PC-3 (cell line): ENCODE measurements at regions not wholly inside any gene's neighbourhood (a gene's known extent, or its start where the extent isn't known, plus 50 kb on each side); places are given as distances from the start of the nearest gene placed in this dataset.

Source experiments
- ATAC-seq: fragments of 200-7000 bp; cut with Tn5 transposase; 2 replicates; pipeline ENCODE4 v1.9.1; 2020; ENCODE audit warnings: mild to moderate bottlenecking, moderate library complexity
- BruUV-seq: library from RNA; stranded (reverse); fragments of 400-500 nt; replicated peaks from 2 replicates; lab custom pipeline; 2021; lab: Mats Ljungman, UMichigan
- CTCF ChIA-PET: fragments of 300-600 bp; sonication (Branson Sonifier 250); formaldehyde crosslinking; loops from one replicate; lab custom pipeline; 2022; ENCODE audit warnings: antibody characterized with exemption; lab: Charles Lee
- POLR2A ChIA-PET: fragments of 300-600 bp; sonication (Branson Sonifier 250); formaldehyde crosslinking; loops from one replicate; lab custom pipeline; 2022; ENCODE audit warnings: antibody characterized with exemption; ENCODE audit not compliant: unreplicated experiment; lab: Charles Lee
- DNase-seq: peaks from one replicate; pipeline ENCODE4 v3.0.0-alpha.2; 2015
- H2AFZ ChIP-seq: fragments of 300-600 bp; sonication (generic); 2 replicates; pipeline ENCODE4 v1.6.0; 2016; ENCODE audit warnings: antibody characterized with exemption, low read length
- H3F3A ChIP-seq: fragments of 300-600 bp; sonication (generic); one replicate; pipeline ENCODE4 v1.6.0; 2017; ENCODE audit warnings: antibody characterized with exemption, low read length, control low read depth, mild to moderate bottlenecking; ENCODE audit not compliant: unreplicated experiment
- H3K27ac ChIP-seq: fragments of 300-600 bp; sonication (generic); 2 replicates; pipeline ENCODE4 v1.5.1; 2016; ENCODE audit warnings: mild to moderate bottlenecking, low read length
- H3K27me3 ChIP-seq: fragments of 300-600 bp; sonication (generic); 2 replicates; pipeline ENCODE4 v1.6.1; 2016; ENCODE audit warnings: low read length, mixed read lengths
- H3K36me3 ChIP-seq: fragments of 300-600 bp; sonication (generic); 2 replicates; pipeline ENCODE4 v1.6.1; 2016; ENCODE audit warnings: low read depth, mixed run types, low read length, mixed read lengths
- H3K4me1 ChIP-seq: fragments of 300-600 bp; sonication (generic); 2 replicates; pipeline ENCODE4 v1.5.1; 2016; ENCODE audit warnings: low read length; ENCODE audit not compliant: insufficient read depth
- H3K4me2 ChIP-seq: fragments of 300-600 bp; sonication (generic); 2 replicates; pipeline ENCODE4 v1.6.0; 2016; ENCODE audit warnings: low read length
- H3K4me3 ChIP-seq: fragments of 300-600 bp; sonication (generic); 2 replicates; pipeline ENCODE4 v1.5.1; 2016; ENCODE audit warnings: mild to moderate bottlenecking, low read length, mixed read lengths
- H3K79me2 ChIP-seq: fragments of 300-600 bp; sonication (generic); 2 replicates; pipeline ENCODE4 v1.6.1; 2017; ENCODE audit warnings: low read length, mixed read lengths
- H3K9ac ChIP-seq: fragments of 300-600 bp; sonication (generic); 2 replicates; pipeline ENCODE4 v1.6.0; 2016; ENCODE audit warnings: mild to moderate bottlenecking, low read length
- H3K9me2 ChIP-seq: fragments of 300-600 bp; sonication (generic); replicated peaks from 2 replicates; pipeline ENCODE4 v1.6.1; 2016; ENCODE audit warnings: mixed run types, low read length, mixed read lengths
- H3K9me3 ChIP-seq: fragments of 300-600 bp; sonication (generic); 2 replicates; pipeline ENCODE4 v1.6.1; 2016; ENCODE audit warnings: low read length, mixed read lengths
- H4K20me1 ChIP-seq: fragments of 300-600 bp; sonication (generic); 2 replicates; pipeline ENCODE4 v1.6.1; 2016; ENCODE audit warnings: low read length, mixed read lengths
- EZH2 ChIP-seq: fragments of 300-600 bp; sonication (generic); IDR thresholded peaks from one replicate; pipeline ENCODE4 v1.6.1; 2017; ENCODE audit warnings: antibody characterized with exemption, mild to moderate bottlenecking, low read length; ENCODE audit not compliant: unreplicated experiment
- EZH2phosphoT487 ChIP-seq: fragments of 300-600 bp; sonication (generic); IDR thresholded peaks from 2 replicates; pipeline ENCODE4 v1.6.1; 2018; ENCODE audit warnings: mild to moderate bottlenecking, antibody characterized with exemption, low read length, borderline replicate concordance
- intact Hi-C: fragments of 100-400 bp; cut with micrococcal nuclease; formaldehyde crosslinking; loops from 2 replicates; pipeline ENCODE4 v1.9.0; 2023
- TF ChIP-seq, protein P1 (sequence below): fragments of 300-600 bp; sonication (generic); conservative IDR thresholded peaks from 2 replicates; pipeline ENCODE4 v1.5.1; 2017; ENCODE audit warnings: antibody characterized with exemption, low read depth, mild to moderate bottlenecking, low read length

DNA sequence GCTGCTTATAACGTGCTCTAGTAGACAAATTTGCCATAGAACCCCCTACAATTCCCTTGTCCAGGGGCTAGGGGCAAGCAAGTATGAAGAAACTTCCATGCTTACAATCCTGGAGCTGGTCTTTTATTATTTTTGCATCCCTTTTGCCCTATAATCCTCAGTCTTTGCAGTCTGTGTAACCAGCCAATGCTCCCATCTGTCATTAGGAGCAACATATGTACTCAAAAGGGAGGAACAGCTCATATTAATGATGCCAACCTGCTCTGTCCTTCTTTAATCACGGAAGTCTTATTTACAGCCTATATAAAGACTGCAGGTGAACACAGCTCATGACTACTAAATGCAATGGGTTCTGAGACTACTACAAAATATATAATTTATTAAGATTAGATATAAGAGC is 263.3 kb downstream of the ZIC1 start:
- no peaks in the 10 kb centered on the region for H3K36me3 ChIP-seq
- no peak overlapping the region for H2AFZ ChIP-seq
- H3F3A ChIP-seq: no peaks in the 10 kb centered on the region
- ChIA-PET CTCF (no interaction called here), POLR2A (no interaction called here)
- H3K4me2 ChIP-seq: no peak overlapping the region
- no peaks in the 10 kb centered on the region for H3K4me1 ChIP-seq
- no peak overlapping the region for H3K27ac ChIP-seq
- H3K9me2 ChIP-seq: no peaks in the 10 kb centered on the region
- H3K9ac ChIP-seq: no peak overlapping the region
- no peaks in the 10 kb centered on the region for H3K9me3 ChIP-seq
- H4K20me1 ChIP-seq: no peaks in the 10 kb centered on the region
- TF ChIP-seq EZH2phosphoT487: no peak
- TF ChIP-seq EZH2: no peak
- TF ChIP-seq, protein P1, sequence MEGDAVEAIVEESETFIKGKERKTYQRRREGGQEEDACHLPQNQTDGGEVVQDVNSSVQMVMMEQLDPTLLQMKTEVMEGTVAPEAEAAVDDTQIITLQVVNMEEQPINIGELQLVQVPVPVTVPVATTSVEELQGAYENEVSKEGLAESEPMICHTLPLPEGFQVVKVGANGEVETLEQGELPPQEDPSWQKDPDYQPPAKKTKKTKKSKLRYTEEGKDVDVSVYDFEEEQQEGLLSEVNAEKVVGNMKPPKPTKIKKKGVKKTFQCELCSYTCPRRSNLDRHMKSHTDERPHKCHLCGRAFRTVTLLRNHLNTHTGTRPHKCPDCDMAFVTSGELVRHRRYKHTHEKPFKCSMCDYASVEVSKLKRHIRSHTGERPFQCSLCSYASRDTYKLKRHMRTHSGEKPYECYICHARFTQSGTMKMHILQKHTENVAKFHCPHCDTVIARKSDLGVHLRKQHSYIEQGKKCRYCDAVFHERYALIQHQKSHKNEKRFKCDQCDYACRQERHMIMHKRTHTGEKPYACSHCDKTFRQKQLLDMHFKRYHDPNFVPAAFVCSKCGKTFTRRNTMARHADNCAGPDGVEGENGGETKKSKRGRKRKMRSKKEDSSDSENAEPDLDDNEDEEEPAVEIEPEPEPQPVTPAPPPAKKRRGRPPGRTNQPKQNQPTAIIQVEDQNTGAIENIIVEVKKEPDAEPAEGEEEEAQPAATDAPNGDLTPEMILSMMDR: no peak
- DNase-seq (no peak), ATAC-seq (no peak)
- no peaks in the 10 kb centered on the region for H3K79me2 ChIP-seq
- BruUV-seq: no TSS peak
- intact Hi-C loops: no loop called here
- H3K4me3 ChIP-seq: no peak overlapping the region
- peaks cover 15% of the 10 kb centered on the region; the same call in 1 of the 2 replicates for H3K27me3 ChIP-seq

DNA sequence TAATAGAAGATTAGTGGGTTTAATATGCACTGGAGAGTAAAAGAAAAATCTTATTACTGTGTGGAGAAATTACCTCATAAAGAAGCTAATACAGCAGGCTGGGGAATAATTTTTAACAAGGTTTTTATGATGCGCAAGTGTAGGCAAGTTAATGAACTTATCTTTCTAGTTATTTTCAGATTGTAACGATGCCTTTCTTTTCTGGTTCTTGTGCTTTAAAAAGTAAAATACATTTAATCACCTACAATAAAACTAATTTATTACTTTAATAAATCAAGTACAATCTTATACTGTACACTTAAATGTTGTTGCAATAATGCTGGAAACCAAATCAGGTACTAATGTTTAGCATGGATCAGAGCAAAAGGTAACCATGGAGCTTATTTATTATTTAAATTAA is 266.6 kb downstream of the ZIC1 start:
- Histone ChIP-seq H3K9me3 (no peaks in the 10 kb centered on the region), H3K79me2 (no peaks in the 10 kb centered on the region), H3K27me3 (peaks cover 15% of the 10 kb centered on the region), H3K9ac (no peak overlapping the region), H3K4me2 (no peak overlapping the region), H3K27ac (no peak overlapping the region), H4K20me1 (no peaks in the 10 kb centered on the region), H3K4me3 (no peak overlapping the region), H3K4me1 (no peaks in the 10 kb centered on the region), H3F3A (no peaks in the 10 kb centered on the region), H3K36me3 (no peaks in the 10 kb centered on the region), H3K9me2 (no peaks in the 10 kb centered on the region), H2AFZ (no peak overlapping the region)
- ATAC-seq (no peak), DNase-seq (no peak)
- POLR2A ChIA-PET: no interaction called here
- BruUV-seq: no TSS peak
- intact Hi-C loops: no loop called here
- CTCF ChIA-PET: no interaction called here
- TF ChIP-seq, protein P1: no peak

DNA sequence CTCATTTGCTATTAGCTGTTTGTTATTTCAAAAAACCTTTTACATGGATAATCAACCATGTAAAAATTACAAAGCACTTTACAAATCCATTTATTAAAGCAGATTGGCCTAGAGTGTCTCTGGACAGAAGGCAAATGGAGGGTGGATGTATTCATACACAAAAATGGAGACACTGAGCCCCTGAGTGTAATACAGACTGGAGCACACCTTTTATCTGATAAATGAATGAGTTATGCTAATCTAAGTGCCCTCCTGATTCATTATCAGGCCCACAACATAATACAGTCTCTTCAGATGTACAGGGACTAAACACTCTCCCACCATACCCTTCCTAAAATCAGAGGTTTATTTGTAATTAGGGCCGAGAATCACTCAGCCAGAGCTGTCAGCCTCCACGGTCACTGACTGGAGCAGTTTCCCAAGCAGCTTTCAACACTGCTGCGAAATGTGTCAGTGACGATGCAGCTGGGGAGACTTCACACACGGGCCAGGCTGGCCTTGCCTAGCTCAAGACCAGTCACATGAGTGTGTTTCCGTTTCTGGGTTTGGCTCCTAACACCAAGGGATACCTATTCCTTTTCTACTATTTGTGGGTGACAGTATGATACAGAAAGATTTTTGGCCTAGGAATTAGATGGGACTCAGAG is 271.8 kb downstream of the ZIC1 start:
- ATAC-seq (no peak), DNase-seq (no peak)
- BruUV-seq: no TSS peak
- H3K4me1 ChIP-seq: no peaks in the 10 kb centered on the region
- CTCF ChIA-PET: no interaction called here
- H3K27me3 ChIP-seq: peaks cover 5% of the 10 kb centered on the region; the same call in 1 of the 2 replicates
- H3K4me2 ChIP-seq: no peak overlapping the region
- no peaks in the 10 kb centered on the region for H3K36me3 ChIP-seq
- H3K4me3 ChIP-seq: no peak overlapping the region
- no peaks in the 10 kb centered on the region for H3F3A ChIP-seq
- intact Hi-C loops: no loop called here
- TF ChIP-seq, protein P1: no peak
- TF ChIP-seq EZH2 (no peak), EZH2phosphoT487 (no peak)
- H3K79me2 ChIP-seq: no peaks in the 10 kb centered on the region
- H3K9me2 ChIP-seq: no peaks in the 10 kb centered on the region
- no peak overlapping the region for H3K9ac ChIP-seq
- H3K27ac ChIP-seq: no peak overlapping the region
- no peaks in the 10 kb centered on the region for H4K20me1 ChIP-seq
- POLR2A ChIA-PET: no interaction called here
- H2AFZ ChIP-seq: no peak overlapping the region
- H3K9me3 ChIP-seq: no peaks in the 10 kb centered on the region
